Left ventricle myocardium inferior (tissue), 1 donor: ENCODE measurements at regions not wholly inside any gene's neighbourhood (a gene's known extent, or its start where the extent isn't known, plus 50 kb on each side); places are given as distances from the start of the nearest gene placed in this dataset.

Source experiments
- DNase-seq: peaks from one replicate; pipeline ENCODE4 v3.0.0-alpha.2; 2020
- H3K27ac ChIP-seq: fragments of 200-600 bp; replicated peaks from 2 replicates; pipeline ENCODE4 v1.8.0; 2021
- H3K27me3 ChIP-seq: fragments of 200-600 bp; 2 replicates; pipeline ENCODE4 v1.8.0; 2021; ENCODE audit warnings: low read depth
- H3K36me3 ChIP-seq: fragments of 200-600 bp; 2 replicates; pipeline ENCODE4 v1.8.0; 2021
- H3K4me1 ChIP-seq: fragments of 200-600 bp; 2 replicates; pipeline ENCODE4 v1.8.0; 2021
- H3K4me3 ChIP-seq: fragments of 200-600 bp; 2 replicates; pipeline ENCODE4 v1.8.0; 2021; ENCODE audit warnings: mild to moderate bottlenecking, moderate library complexity
- H3K9me3 ChIP-seq: fragments of 200-600 bp; replicated peaks from 2 replicates; pipeline ENCODE4 v1.8.0; 2021
- intact Hi-C: fragments of 100-400 bp; cut with micrococcal nuclease; formaldehyde crosslinking; loops from one replicate; pipeline ENCODE4 v1.11.0; 2022
- TF ChIP-seq, protein P1 (sequence below): fragments of 200-600 bp; IDR thresholded peaks from 2 replicates; pipeline ENCODE4 v1.8.0; 2021; ENCODE audit warnings: antibody characterized with exemption, mild to moderate bottlenecking, borderline replicate concordance
- donor health status: DM: no; HTN: yes; CAD: no; lungs with severe emphysema.

DNA sequence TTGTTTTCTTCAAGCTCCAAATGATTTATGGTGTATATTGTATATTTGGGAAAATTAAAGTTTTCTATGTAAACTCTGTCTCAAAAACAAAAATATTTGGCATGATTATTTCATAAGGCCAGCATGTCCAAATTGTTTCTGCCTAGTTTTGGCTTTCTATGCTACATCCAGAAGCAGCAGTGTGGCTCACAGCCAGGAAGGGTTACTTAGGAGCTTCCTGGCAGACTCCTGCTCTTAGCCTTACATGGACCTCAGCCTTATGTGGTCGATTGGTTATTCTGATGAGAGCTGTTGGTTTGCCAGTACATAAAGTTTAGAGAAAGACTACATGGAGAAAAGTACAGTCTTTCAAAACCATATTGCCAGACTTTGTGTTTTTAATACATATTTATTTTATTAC lies 297.7 kb upstream of the FAT3 start:
- peak; percentile 26 for DNase-seq
- intact Hi-C loops: no loop called here
- H3K27ac ChIP-seq: no peak overlapping the region
- H3K4me3 ChIP-seq: no peak overlapping the region
- H3K4me1 ChIP-seq: peaks cover 7% of the 10 kb centered on the region
- no peaks in the 10 kb centered on the region for H3K9me3 ChIP-seq
- TF ChIP-seq, protein P1, sequence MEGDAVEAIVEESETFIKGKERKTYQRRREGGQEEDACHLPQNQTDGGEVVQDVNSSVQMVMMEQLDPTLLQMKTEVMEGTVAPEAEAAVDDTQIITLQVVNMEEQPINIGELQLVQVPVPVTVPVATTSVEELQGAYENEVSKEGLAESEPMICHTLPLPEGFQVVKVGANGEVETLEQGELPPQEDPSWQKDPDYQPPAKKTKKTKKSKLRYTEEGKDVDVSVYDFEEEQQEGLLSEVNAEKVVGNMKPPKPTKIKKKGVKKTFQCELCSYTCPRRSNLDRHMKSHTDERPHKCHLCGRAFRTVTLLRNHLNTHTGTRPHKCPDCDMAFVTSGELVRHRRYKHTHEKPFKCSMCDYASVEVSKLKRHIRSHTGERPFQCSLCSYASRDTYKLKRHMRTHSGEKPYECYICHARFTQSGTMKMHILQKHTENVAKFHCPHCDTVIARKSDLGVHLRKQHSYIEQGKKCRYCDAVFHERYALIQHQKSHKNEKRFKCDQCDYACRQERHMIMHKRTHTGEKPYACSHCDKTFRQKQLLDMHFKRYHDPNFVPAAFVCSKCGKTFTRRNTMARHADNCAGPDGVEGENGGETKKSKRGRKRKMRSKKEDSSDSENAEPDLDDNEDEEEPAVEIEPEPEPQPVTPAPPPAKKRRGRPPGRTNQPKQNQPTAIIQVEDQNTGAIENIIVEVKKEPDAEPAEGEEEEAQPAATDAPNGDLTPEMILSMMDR: no peak
- no peaks in the 10 kb centered on the region for H3K36me3 ChIP-seq
- H3K27me3 ChIP-seq: no peaks in the 10 kb centered on the region

DNA sequence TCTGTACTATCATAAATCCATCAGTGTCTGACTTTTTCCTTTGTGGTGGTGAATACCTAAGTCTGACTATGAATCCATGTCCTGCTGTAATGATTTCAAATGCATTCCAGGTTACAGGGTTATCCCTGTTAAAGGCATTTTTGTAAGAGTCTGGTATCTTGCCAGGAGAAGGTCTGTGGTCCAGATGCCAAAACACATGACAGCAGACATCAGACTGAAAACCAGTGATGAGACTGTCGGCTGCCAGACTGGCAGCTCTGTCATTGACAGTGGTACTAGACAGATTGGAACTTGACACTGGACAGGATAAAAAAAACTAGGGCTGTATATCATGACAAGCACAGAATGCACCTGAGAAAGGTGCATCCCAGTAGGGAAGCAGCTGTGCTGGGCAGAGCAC lies 301.8 kb upstream of the FAT3 start:
- intact Hi-C loops: no loop called here
- no peak overlapping the region for H3K4me3 ChIP-seq
- no peak overlapping the region for H3K27ac ChIP-seq
- TF ChIP-seq, protein P1: no peak
- no peaks in the 10 kb centered on the region for H3K9me3 ChIP-seq
- H3K4me1 ChIP-seq: peaks cover 7% of the 10 kb centered on the region
- no peaks in the 10 kb centered on the region for H3K36me3 ChIP-seq
- no peaks in the 10 kb centered on the region for H3K27me3 ChIP-seq
- no peak for DNase-seq

- H3K4me3 ChIP-seq: no peak overlapping the region
- H3K27me3 ChIP-seq: no peaks in the 10 kb centered on the region
- TF ChIP-seq, protein P1: no peak
- H3K27ac ChIP-seq: no peak overlapping the region
- peaks cover 4% of the 10 kb centered on the region for H3K4me1 ChIP-seq
- H3K9me3 ChIP-seq: peaks cover 3% of the 10 kb centered on the region
- DNase-seq: no peak
- intact Hi-C loops: no loop called here
- no peaks in the 10 kb centered on the region for H3K36me3 ChIP-seq
These were observed 302.6 kb upstream of the FAT3 start for GRCh38 chr11:91921974-91922373.

- H3K9me3 ChIP-seq: peaks cover 3% of the 10 kb centered on the region
- TF ChIP-seq, protein P1: no peak
- intact Hi-C loops: no loop called here
- H3K27ac ChIP-seq: no peak overlapping the region
- DNase-seq: no peak
- H3K4me1 ChIP-seq: no peaks in the 10 kb centered on the region
- H3K27me3 ChIP-seq: no peaks in the 10 kb centered on the region
- no peak overlapping the region for H3K4me3 ChIP-seq
- H3K36me3 ChIP-seq: no peaks in the 10 kb centered on the region
These were observed 311.2 kb upstream of the FAT3 start for GRCh38 chr11:91913407-91913806.

GRCh38 chr11:91912322-91912721 lies 312.3 kb upstream of the FAT3 start:
- no peaks in the 10 kb centered on the region for H3K27me3 ChIP-seq
- intact Hi-C loops: no loop called here
- H3K36me3 ChIP-seq: no peaks in the 10 kb centered on the region
- no peak overlapping the region for H3K4me3 ChIP-seq
- no peak for DNase-seq
- peaks cover 3% of the 10 kb centered on the region for H3K9me3 ChIP-seq
- H3K27ac ChIP-seq: no peak overlapping the region
- H3K4me1 ChIP-seq: no peaks in the 10 kb centered on the region
- TF ChIP-seq, protein P1: no peak
